OCI-LY7 (cell line): ENCODE measurements at regions not wholly inside any gene's neighbourhood (a gene's known extent, or its start where the extent isn't known, plus 50 kb on each side); places are given as distances from the start of the nearest gene placed in this dataset.
"Not testable (repeated sequence)": the region's sequence is repeated elsewhere in the genome, so short reads cannot be mapped to it uniquely, and the experiment has no call there.

ENCODE experiments used
- BruUV-seq: library from RNA; stranded (reverse); fragments of 400-500 nt; replicated peaks from 2 replicates; lab custom pipeline; 2021; lab: Mats Ljungman, UMichigan
- CTCF ChIA-PET: fragments of 300-600 bp; sonication (Branson Sonifier 250); formaldehyde crosslinking; loops from one replicate; lab custom pipeline; 2022; ENCODE audit warnings: antibody characterized with exemption; ENCODE audit not compliant: unreplicated experiment; lab: Charles Lee
- POLR2A ChIA-PET: fragments of 300-600 bp; sonication (Branson Sonifier 250); formaldehyde crosslinking; loops from one replicate; lab custom pipeline; 2022; ENCODE audit warnings: antibody characterized with exemption; lab: Charles Lee
- DNase-seq: peaks from one replicate; pipeline ENCODE4 v3.0.0-alpha.2; 2015; ENCODE audit warnings: low spot score
- H2AFZ ChIP-seq: fragments of 200-600 bp; sonication (generic), shearing (Covaris generic); 2 replicates; pipeline ENCODE4 v1.6.1; 2014; ENCODE audit warnings: mild to moderate bottlenecking, antibody characterized with exemption, low read length, moderate library complexity
- H3K27ac ChIP-seq: fragments of 200-600 bp; sonication (generic); 2 replicates; pipeline ENCODE4 v1.5.1; 2014; ENCODE audit warnings: mixed run types, low read depth, mild to moderate bottlenecking, moderate library complexity, low read length, inconsistent platforms; ENCODE audit not compliant: poor library complexity, severe bottlenecking
- H3K36me3 ChIP-seq: fragments of 200-600 bp; sonication (generic); 2 replicates; pipeline ENCODE4 v1.6.1; 2014; ENCODE audit warnings: mild to moderate bottlenecking, antibody characterized with exemption, low read length, moderate library complexity, mixed read lengths; ENCODE audit not compliant: insufficient read depth
- H3K4me1 ChIP-seq: fragments of 200-600 bp; sonication (generic); 2 replicates; pipeline ENCODE4 v1.5.1; 2014; ENCODE audit warnings: mild to moderate bottlenecking, low read length; ENCODE audit not compliant: insufficient read depth, poor library complexity, severe bottlenecking
- H3K4me2 ChIP-seq: fragments of 200-600 bp; sonication (generic); 2 replicates; pipeline ENCODE4 v1.6.1; 2014; ENCODE audit warnings: mild to moderate bottlenecking, low read length
- H3K4me3 ChIP-seq: fragments of 200-600 bp; sonication (generic); 2 replicates; pipeline ENCODE4 v1.5.1; 2014; ENCODE audit warnings: mild to moderate bottlenecking, low read depth, low read length; ENCODE audit not compliant: poor library complexity, severe bottlenecking
- H3K79me2 ChIP-seq: fragments of 200-600 bp; sonication (generic); 2 replicates; pipeline ENCODE4 v1.6.1; 2016; ENCODE audit warnings: low read depth, mild to moderate bottlenecking, low read length, moderate library complexity, mixed read lengths; ENCODE audit not compliant: insufficient read depth
- H3K9me2 ChIP-seq: fragments of 200-600 bp; sonication (generic); 2 replicates; pipeline ENCODE4 v1.6.1; 2016; ENCODE audit warnings: mild to moderate bottlenecking, low read length, mixed read lengths; ENCODE audit not compliant: insufficient read depth
- H3K9me3 ChIP-seq: fragments of 200-600 bp; sonication (generic); 2 replicates; pipeline ENCODE4 v1.6.1; 2014; ENCODE audit warnings: mild to moderate bottlenecking, mixed run types, low read length, mixed read lengths
- H4K20me1 ChIP-seq: fragments of 200-600 bp; sonication (generic); 2 replicates; pipeline ENCODE4 v1.6.1; 2014; ENCODE audit warnings: mild to moderate bottlenecking, antibody characterized with exemption, low read length, moderate library complexity, mixed read lengths; ENCODE audit not compliant: insufficient read depth
- CTCF ChIP-seq: fragments of 200-600 bp; sonication (generic); conservative IDR thresholded peaks from 2 replicates; pipeline ENCODE4 v1.5.1; 2014; ENCODE audit warnings: mild to moderate bottlenecking, antibody characterized with exemption, low read length, moderate library complexity, mixed read lengths
- EZH2phosphoT487 ChIP-seq: fragments of 200-600 bp; sonication (generic); IDR thresholded peaks from 2 replicates; pipeline ENCODE4 v1.6.1; 2018; ENCODE audit warnings: low read depth, borderline replicate concordance, mild to moderate bottlenecking, mixed run types, antibody characterized with exemption, low read length, moderate library complexity, mixed read lengths
- intact Hi-C: fragments of 100-400 bp; cut with micrococcal nuclease; formaldehyde crosslinking; loops from one replicate; pipeline ENCODE4 v1.10.0; 2022; ENCODE audit not compliant: unreplicated experiment

DNA sequence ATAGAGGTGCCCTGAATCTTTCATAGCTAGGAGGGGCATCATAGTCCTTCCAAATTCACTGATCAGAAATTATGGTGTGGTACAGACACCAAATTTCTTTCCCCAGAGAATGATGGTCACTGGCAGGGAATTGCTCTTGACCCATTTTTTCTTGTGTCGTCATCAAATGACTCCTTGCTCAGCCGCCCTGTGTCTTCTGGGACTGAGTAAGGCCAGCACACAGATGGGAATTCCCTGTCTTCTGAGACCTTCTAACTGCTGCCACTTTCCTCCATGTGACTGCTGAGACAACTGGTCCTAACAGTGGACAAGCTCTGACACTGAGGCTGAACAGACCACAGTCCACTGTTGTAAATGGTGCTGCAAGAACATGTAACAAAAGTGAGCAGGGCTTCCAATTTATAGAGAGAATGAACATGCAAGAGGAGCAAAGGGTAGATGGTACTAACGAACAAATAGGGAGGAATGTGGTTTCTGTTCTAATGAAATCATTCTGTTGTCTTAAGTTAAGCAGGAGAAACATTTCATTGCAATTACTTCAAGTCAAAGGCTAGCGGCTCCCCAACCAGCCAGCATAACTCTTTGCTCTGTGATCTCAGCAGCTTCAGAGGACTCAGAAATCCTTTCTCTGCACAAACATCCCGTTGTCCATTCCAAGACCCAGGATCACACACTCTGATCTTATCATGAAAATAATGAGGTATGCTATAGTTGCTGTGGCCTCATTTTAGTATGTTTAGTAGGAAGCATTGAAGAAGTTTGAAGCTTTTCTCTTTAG is 235.9 kb upstream of the PRSS1 start:
- Histone ChIP-seq H3K9me2 (no peaks in the 10 kb centered on the region), H3K9me3 (no peaks in the 10 kb centered on the region), H3K79me2 (no peaks in the 10 kb centered on the region), H3K4me2 (no peak overlapping the region), H4K20me1 (no peaks in the 10 kb centered on the region), H3K27ac (no peak overlapping the region), H3K36me3 (no peaks in the 10 kb centered on the region), H3K4me1 (no peaks in the 10 kb centered on the region), H2AFZ (no peak overlapping the region), H3K4me3 (no peak overlapping the region)
- BruUV-seq = no TSS peak
- POLR2A ChIA-PET = no interaction called here
- DNase-seq = no peak
- TF ChIP-seq EZH2phosphoT487 (no peak), CTCF (no peak)
- CTCF ChIA-PET = no interaction called here
- intact Hi-C loops = no loop called here

DNA sequence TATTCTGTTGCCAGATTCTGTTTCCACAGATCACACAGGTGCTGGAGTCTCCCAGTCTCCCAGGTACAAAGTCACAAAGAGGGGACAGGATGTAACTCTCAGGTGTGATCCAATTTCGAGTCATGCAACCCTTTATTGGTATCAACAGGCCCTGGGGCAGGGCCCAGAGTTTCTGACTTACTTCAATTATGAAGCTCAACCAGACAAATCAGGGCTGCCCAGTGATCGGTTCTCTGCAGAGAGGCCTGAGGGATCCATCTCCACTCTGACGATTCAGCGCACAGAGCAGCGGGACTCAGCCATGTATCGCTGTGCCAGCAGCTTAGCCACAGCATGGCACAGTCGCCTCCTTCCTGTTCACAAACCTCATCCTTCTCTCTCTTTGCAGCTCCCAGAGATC is 237.5 kb upstream of the PRSS1 start:
- H3K4me2 ChIP-seq = no peak overlapping the region
- H2AFZ ChIP-seq = no peak overlapping the region
- no peak overlapping the region for H3K27ac ChIP-seq
- no peaks in the 10 kb centered on the region for H3K9me3 ChIP-seq
- H3K36me3 ChIP-seq = no peaks in the 10 kb centered on the region
- no peak for TF ChIP-seq EZH2phosphoT487
- no peak for TF ChIP-seq CTCF
- DNase-seq = no peak
- H3K4me3 ChIP-seq = no peak overlapping the region
- H3K9me2 ChIP-seq = no peaks in the 10 kb centered on the region
- BruUV-seq = no TSS peak
- POLR2A ChIA-PET = no interaction called here
- no peaks in the 10 kb centered on the region for H3K4me1 ChIP-seq
- H3K79me2 ChIP-seq = no peaks in the 10 kb centered on the region
- no peaks in the 10 kb centered on the region for H4K20me1 ChIP-seq
- CTCF ChIA-PET = no interaction called here
- intact Hi-C loops = no loop called here

DNA sequence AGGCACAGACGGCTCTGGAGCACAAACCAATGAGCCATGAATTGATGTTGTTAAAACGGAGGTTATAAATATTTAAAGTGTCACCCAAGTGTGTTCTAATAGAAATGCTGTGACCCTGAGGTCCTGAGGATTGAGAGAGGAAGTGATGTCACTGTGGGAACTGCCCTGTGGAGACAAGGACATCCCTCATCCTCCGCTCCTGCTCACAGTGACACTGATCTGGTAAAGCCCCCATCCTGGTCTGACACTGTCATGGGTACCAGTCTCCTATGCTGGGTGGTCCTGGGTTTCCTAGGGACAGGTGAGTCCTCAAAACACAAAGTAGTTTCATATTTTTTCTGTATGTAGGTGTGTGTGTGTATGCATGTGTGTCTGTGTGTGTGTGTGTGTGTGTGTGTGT is 237.9 kb upstream of the PRSS1 start:
- H3K27ac ChIP-seq = no peak overlapping the region
- H3K9me2 ChIP-seq = no peaks in the 10 kb centered on the region
- H3K9me3 ChIP-seq = no peaks in the 10 kb centered on the region
- intact Hi-C loops = no loop called here
- no peak overlapping the region for H2AFZ ChIP-seq
- TF ChIP-seq EZH2phosphoT487 (no peak), CTCF (no peak)
- no peak overlapping the region for H3K4me3 ChIP-seq
- POLR2A ChIA-PET = no interaction called here
- no peaks in the 10 kb centered on the region for H3K4me1 ChIP-seq
- BruUV-seq = no TSS peak
- no peaks in the 10 kb centered on the region for H3K36me3 ChIP-seq
- DNase-seq = no peak
- no peaks in the 10 kb centered on the region for H3K79me2 ChIP-seq
- no peaks in the 10 kb centered on the region for H4K20me1 ChIP-seq
- no peak overlapping the region for H3K4me2 ChIP-seq
- CTCF ChIA-PET = no interaction called here

DNA sequence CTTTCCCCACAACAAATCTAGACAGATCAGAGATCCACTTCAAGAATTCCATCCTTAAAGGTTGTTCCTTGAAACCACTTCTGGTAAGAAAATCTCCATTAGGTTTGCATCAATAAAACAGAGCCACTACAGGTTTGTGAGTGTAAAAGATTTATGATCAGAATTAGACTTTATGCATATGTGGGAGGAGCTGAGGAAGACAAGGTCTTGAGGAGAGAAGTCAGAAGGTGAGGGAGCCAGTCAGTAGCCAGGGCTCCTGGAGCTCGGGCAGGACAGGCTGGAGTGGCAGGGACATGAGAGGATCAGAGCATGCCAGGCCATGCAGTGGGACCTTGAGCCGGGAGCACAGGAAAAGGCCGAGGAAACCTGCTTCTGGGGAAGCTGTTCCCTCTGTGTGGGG is 240.0 kb upstream of the PRSS1 start:
- H3K4me2 ChIP-seq, CTCF ChIA-PET, H3K4me1 ChIP-seq: not testable (repeated sequence)

More for the DNA sequence above, 240.0 kb upstream of the PRSS1 start:
- intact Hi-C loops, H3K27ac ChIP-seq, BruUV-seq, H3K9me3 ChIP-seq, H4K20me1 ChIP-seq, H3K79me2 ChIP-seq, H3K9me2 ChIP-seq, H3K36me3 ChIP-seq, DNase-seq, H3K4me3 ChIP-seq, H2AFZ ChIP-seq: not testable (repeated sequence)
- POLR2A ChIA-PET = interaction anchor here (1.6 kb wide), 1 partner anchor 12 kb away, joined by 3 read pairs; no protein-coding TSS in a partner anchor
